K562 (cell line): ENCODE measurements at regions not wholly inside any gene's neighbourhood (a gene's known extent, or its start where the extent isn't known, plus 50 kb on each side); places are given as distances from the start of the nearest gene placed in this dataset.
A peak's percentile ranks its signal among the peaks of the same experiment; 100 is the strongest.

ENCODE experiments used
- ARID1B ChIP-seq: fragments of 450-650 bp; IDR thresholded peaks from 2 replicates; pipeline ENCODE4 v1.6.1; 2016; ENCODE audit warnings: antibody characterized with exemption, mild to moderate bottlenecking, inconsistent platforms
- CTCFL ChIP-seq: IDR thresholded peaks from 2 replicates; pipeline ENCODE4 v1.6.1; 2011; ENCODE audit warnings: borderline replicate concordance, low read depth, mild to moderate bottlenecking, moderate library complexity, low read length; ENCODE audit not compliant: insufficient read depth, poor library complexity, severe bottlenecking
- E2F1 ChIP-seq: sonication (generic); formaldehyde crosslinking; IDR thresholded peaks from 2 replicates; pipeline ENCODE4 v1.8.1; 2023; ENCODE audit warnings: mild to moderate bottlenecking, missing genetic modification reagents, moderate library complexity
- FOXK1 ChIP-seq: sonication (generic); formaldehyde crosslinking; IDR thresholded peaks from 2 replicates; pipeline ENCODE4 v1.8.0; 2022; ENCODE audit warnings: missing genetic modification reagents, mild to moderate bottlenecking, borderline replicate concordance
- KDM1A ChIP-seq, 2 experiments: fragments of 450-650 bp; IDR thresholded peaks; 2 replicates each; pipeline ENCODE4 v1.6.1; 2016; ENCODE audit warnings: mild to moderate bottlenecking in 2 of 2
- NFATC3 ChIP-seq: fragments of 450-650 bp; IDR thresholded peaks from 2 replicates; pipeline ENCODE4 v1.6.1; 2017; ENCODE audit warnings: mild to moderate bottlenecking
- PKNOX1 ChIP-seq: fragments of 450-650 bp; IDR thresholded peaks from 2 replicates; pipeline ENCODE4 v1.6.1; 2016
- SMC3 ChIP-seq: conservative IDR thresholded peaks from 2 replicates; pipeline ENCODE4 v1.6.1; 2011; ENCODE audit warnings: low read depth, low read length, improper control_type of control experiment; ENCODE audit not compliant: insufficient read depth
- ZNF764 ChIP-seq: fragments of 250-450 bp; sonication (Bioruptor Pico); IDR thresholded peaks from 2 replicates; pipeline ENCODE4 v1.4.0; 2020; ENCODE audit warnings: low read depth, mild to moderate bottlenecking, moderate library complexity
- ZNF778 ChIP-seq: fragments of 450-650 bp; formaldehyde crosslinking; IDR thresholded peaks from 2 replicates; pipeline ENCODE4 v1.4.0; 2020; ENCODE audit warnings: mild to moderate bottlenecking, moderate library complexity

- TF ChIP-seq CTCFL: peak; percentile 38
- TF ChIP-seq KDM1A (IDR thresholded peaks at IDR 0.05): no peak
- TF ChIP-seq ZNF778 (CRISPR knock-in tag): no peak
- TF ChIP-seq ZNF764: no peak
- TF ChIP-seq ARID1B: no peak
- TF ChIP-seq FOXK1 (CRISPR knock-in tag): no peak
- TF ChIP-seq PKNOX1: no peak
- TF ChIP-seq E2F1 (CRISPR knock-in tag): no peak
- no peak for TF ChIP-seq SMC3
- no peak for TF ChIP-seq NFATC3
Measured at GRCh38 chr10:125448596-125448995, 234.4 kb downstream of the TEX36 start (continued).
